GM12875 (cell line): ENCODE measurements at regions not wholly inside any gene's neighbourhood (a gene's known extent, or its start where the extent isn't known, plus 50 kb on each side); places are given as distances from the start of the nearest gene placed in this dataset.

ENCODE experiments used
- H3K4me3 ChIP-seq: one replicate; pipeline ENCODE4 v1.5.1; 2011; ENCODE audit warnings: low read depth, low read length, control low read depth
- CTCF ChIP-seq: IDR thresholded peaks from 2 replicates; pipeline ENCODE4 v1.5.1; 2011; ENCODE audit warnings: low read depth, mild to moderate bottlenecking, control low read depth, inconsistent platforms, low read length, moderate library complexity, borderline replicate concordance; ENCODE audit not compliant: insufficient read depth

DNA sequence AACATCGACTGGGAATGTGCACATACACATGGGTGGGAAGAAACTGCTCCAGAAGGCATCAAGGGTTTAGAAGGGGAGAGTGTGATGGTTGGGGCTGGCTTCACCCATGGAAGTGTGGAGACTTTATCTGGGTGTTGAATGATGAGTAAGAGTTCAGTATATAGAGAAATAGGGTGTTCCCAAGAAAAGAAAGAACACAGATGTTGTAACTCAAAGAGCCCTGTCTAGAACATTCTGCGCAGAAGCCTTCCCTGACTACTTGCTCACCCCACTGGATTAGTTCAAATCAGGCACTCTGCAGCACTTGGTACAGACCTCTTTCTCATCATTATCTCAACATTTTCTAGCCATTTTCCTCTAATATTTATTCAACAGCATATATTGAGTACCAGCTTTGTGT lies 491.7 kb downstream of the SNAPC1 start:
- TF ChIP-seq CTCF, result no peak

DNA sequence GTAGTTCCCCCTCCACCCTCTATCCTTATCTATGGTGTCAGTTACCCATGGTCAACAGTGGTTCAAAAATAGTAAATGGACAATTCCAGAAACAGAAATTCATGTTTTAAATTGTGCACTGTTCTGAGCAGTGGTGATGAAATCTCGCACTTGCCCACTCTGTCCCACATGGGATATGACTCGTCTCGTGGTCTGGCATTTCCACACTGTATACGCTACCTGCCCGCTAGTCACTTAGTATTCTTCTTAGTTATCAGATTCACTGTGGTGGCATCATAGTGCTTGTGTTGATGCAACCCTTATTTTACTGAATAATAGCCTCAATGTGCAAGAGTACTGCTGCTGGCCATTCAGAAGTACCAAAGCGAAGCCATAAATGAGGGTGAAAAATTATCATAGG lies 507.0 kb downstream of the SNAPC1 start:
- no peak for TF ChIP-seq CTCF
- no peak overlapping the region for H3K4me3 ChIP-seq

More for the DNA sequence above, 491.7 kb downstream of the SNAPC1 start:
- no peak overlapping the region for H3K4me3 ChIP-seq

- TF ChIP-seq CTCF, result no peak
Observed at GRCh38 chr14:62270236-62270635, 508.0 kb downstream of the SNAPC1 start.

DNA sequence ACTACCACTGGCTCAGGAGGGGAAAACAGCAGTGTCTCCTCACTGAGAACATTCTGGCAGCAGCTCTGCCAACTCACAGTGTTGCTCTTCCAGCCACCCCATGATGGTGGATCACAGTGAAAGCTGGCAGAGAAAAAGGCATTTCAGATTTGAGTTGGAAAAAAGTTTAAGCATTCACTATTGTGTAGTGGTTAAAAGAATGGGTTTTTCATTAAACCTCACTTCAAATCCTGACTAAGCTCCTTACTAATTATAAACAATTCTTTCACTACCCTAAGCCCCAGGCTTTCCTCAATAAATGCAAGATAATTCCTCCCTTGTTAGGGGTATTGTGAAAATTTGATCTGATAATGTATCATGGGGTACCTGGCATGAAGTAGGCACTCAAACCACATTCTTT lies 518.1 kb downstream of the SNAPC1 start:
- no peak for TF ChIP-seq CTCF
- H3K4me3 ChIP-seq, result no peak overlapping the region

More at GRCh38 chr14:62270236-62270635, 508.0 kb downstream of the SNAPC1 start:
- no peak overlapping the region for H3K4me3 ChIP-seq

DNA sequence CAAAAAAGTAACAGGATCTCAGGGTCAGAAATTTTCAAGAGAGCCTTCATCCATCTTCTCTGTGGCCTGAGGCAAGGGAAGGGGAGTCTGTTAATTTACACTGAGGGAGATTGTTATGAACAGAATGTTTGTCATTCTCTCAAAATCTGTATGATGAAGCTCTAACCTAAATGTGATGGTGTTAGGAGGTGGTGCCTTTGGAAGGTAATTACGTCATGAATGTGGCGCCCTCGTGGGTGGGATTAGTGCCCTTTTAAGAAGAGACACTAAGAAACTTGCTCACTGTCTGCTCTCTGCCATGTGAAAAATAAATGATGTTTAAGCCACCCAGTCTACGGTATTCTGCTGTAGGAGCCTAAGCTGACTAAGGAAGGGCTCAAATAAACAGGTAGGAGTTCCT lies 521.6 kb downstream of the SNAPC1 start:
- H3K4me3 ChIP-seq, result no peak overlapping the region
- no peak for TF ChIP-seq CTCF

DNA sequence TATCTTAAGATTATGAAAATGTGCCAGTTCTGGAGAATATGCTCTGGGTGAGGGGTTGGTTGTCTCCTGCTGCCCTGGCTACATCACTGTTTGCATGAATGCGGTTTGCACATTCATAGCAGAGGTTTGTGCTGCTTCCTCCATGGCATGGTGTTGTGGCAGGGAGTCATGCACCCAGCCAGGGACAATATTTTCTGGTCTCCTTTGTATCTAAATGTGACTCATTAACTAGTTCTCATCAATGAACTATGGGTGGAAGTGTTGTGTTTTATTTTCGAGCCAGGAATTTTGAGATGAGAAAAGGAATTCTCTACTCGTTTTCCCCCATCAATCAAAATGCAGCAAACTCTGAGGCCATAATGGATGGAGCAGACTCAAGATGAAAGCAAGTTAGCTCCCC lies 527.3 kb downstream of the SNAPC1 start:
- no peak overlapping the region for H3K4me3 ChIP-seq
- no peak for TF ChIP-seq CTCF

- no peak overlapping the region for H3K4me3 ChIP-seq
- TF ChIP-seq CTCF, result no peak
Observed at GRCh38 chr14:62301080-62301479, 538.9 kb downstream of the SNAPC1 start.
